HG03039 (cell line): ENCODE measurements at regions not wholly inside any gene's neighbourhood (a gene's known extent, or its start where the extent isn't known, plus 50 kb on each side); places are given as distances from the start of the nearest gene placed in this dataset.
"Not testable (repeated sequence)": the region's sequence is repeated elsewhere in the genome, so short reads cannot be mapped to it uniquely, and the experiment has no call there.

Experiments used
- ATAC-seq: cut with Tn5 transposase; IDR thresholded peaks from one replicate; pipeline ENCODE4 v1.9.1; 2021; ENCODE audit warnings: mild to moderate bottlenecking, moderate library complexity; ENCODE audit not compliant: unreplicated experiment

- no peak for ATAC-seq
These were observed 324.4 kb downstream of the CENPW start for GRCh38 chr6:126664271-126664670.

- no peak for ATAC-seq
These were observed 325.6 kb downstream of the CENPW start for GRCh38 chr6:126665551-126665950.

GRCh38 chr6:126667071-126667470 is 327.2 kb downstream of the CENPW start:
- no peak for ATAC-seq

- no peak for ATAC-seq
These were observed 327.8 kb downstream of the CENPW start for GRCh38 chr6:126667728-126668127.

- peak; percentile 88 for ATAC-seq
These were observed 332.7 kb downstream of the CENPW start for GRCh38 chr6:126672649-126673048.

GRCh38 chr6:126673749-126674148 is 333.8 kb downstream of the CENPW start:
- not testable (repeated sequence) for ATAC-seq

GRCh38 chr6:126682440-126682839 is 342.5 kb downstream of the CENPW start:
- no peak for ATAC-seq

GRCh38 chr6:126685182-126685581 is 345.3 kb downstream of the CENPW start:
- no peak for ATAC-seq

GRCh38 chr6:126696921-126697693 is 357.2 kb downstream of the CENPW start:
- ATAC-seq: no peak

GRCh38 chr6:126698732-126699240 is 358.9 kb downstream of the CENPW start:
- ATAC-seq: no peak

GRCh38 chr6:126701676-126702560 is 362.0 kb downstream of the CENPW start:
- ATAC-seq: peak; percentile 59

- ATAC-seq: no peak
These were observed 376.1 kb downstream of the CENPW start for GRCh38 chr6:126716032-126716431.

- no peak for ATAC-seq
These were observed 377.1 kb downstream of the CENPW start for GRCh38 chr6:126716826-126717509.

- peak; percentile 92 for ATAC-seq
These were observed 378.8 kb downstream of the CENPW start for GRCh38 chr6:126718600-126719327.

GRCh38 chr6:126720304-126720703 is 380.4 kb downstream of the CENPW start:
- ATAC-seq: no peak

- no peak for ATAC-seq
These were observed 381.8 kb downstream of the CENPW start for GRCh38 chr6:126721581-126722160.

GRCh38 chr6:126722411-126722810 is 382.5 kb downstream of the CENPW start:
- no peak for ATAC-seq

GRCh38 chr6:126723541-126724170 is 383.7 kb downstream of the CENPW start:
- no peak for ATAC-seq

GRCh38 chr6:126724821-126725220 is 384.9 kb downstream of the CENPW start:
- no peak for ATAC-seq

GRCh38 chr6:126726454-126726853 is 386.5 kb downstream of the CENPW start:
- ATAC-seq: not testable (repeated sequence)
